ENCODE measurements at regions not wholly inside any gene's neighbourhood (a gene's known extent, or its start where the extent isn't known, plus 50 kb on each side); places are given as distances from the start of the nearest gene placed in this dataset.
"Not testable (repeated sequence)": the region's sequence is repeated elsewhere in the genome, so short reads cannot be mapped to it uniquely, and the experiment has no call there.

DNA sequence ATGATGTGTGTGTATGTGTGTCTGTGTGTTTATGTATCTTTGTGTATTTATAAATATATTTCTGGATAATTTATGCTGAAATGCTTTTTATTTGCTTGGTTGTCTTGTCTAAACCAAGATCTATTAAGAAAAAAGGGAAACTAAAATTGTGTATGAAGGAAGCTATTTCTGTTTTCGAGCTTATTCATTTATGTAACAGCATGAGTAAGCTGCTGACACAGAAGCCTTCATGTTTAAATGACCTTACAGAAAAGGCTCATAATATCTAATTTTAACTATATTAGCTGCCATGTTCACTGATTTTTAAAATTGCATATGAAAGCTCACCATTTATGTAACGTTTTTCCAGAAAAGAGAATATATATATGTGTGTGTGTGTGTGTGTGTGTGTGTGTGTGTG lies 392.8 kb downstream of the PTH2R start:
- DNase-seq (ENCODE audit: low spot score) = no peak

DNA sequence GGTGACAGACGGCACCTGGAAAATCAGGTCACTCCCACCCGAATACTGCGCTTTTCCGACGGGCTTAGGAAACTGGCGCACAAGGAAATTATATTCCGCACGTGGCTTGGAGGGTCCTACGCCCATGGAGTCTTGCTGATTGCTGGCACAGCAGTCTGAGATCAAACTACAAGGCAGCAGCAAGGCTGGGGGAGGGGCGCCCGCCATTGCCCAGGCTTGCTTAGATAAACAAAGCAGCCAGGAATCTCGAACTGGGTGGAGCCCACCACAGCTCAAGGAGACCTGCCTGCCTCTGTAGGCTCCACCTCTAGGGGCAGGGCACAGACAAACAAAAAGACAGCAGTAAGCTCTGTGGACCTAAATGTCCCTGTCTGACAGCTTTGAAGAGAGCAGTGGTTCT lies 394.3 kb downstream of the PTH2R start:
- DNase-seq (ENCODE audit: low spot score) = not testable (repeated sequence)

DNA sequence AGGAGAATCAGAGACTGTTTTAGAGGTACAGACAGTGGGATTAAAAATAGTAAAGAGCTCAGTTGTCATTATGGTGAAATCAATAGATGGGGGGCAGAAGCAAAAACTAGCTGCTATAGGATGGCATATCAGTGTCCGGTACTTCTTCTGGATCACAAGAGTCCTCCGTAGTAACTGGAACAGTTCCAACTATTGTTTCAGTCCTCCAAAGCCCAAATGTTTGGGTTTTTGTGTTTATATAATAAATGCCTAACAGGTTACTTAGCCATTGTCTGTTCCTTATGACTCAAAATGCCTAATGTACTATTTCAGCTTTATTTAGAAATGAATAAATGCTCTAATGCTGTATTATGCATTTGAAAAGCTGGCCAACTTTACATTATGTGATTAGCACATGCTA lies 401.2 kb downstream of the PTH2R start:
- DNase-seq (ENCODE audit: low spot score) = no peak

DNA sequence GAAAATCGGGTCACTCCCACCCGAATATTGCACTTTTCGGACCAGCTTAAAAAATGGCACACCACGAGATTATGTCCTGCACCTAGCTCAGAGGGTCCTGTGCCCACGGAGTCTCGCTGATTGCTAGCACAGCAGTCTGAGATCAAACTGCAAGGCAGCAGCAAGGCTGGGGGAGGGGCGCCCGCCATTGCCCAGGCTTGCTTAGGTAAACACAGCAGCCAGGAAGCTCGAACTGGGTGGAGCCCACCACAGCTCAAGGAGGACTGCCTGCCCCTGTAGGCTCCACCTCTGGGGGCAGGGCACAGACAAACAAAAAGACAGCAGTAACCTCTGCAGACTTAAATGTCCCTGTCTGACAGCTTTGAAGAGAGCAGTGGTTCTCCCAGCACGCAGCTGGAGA lies 405.3 kb downstream of the PTH2R start:
- not testable (repeated sequence) for DNase-seq (ENCODE audit: low spot score)

DNA sequence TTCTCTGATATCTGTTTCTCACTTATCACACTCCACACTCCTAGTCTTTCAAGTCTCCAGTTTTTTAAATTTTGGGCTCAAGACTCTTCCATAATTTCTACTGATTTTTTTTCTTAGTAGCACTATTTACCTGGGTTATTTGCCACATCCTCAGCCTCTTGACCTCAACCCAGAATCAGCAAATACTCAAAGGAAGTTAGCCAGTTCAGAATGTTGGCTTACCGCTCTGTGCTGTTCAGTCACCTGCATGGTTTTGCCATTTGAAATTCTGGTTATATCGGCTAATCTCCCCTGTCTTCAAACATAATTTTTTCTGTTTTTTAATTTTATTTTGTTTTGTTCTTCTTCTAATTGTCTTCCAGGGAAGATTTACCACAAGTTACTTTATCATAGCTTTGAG lies 412.6 kb downstream of the PTH2R start:
- no peak for DNase-seq (ENCODE audit: low spot score)

DNA sequence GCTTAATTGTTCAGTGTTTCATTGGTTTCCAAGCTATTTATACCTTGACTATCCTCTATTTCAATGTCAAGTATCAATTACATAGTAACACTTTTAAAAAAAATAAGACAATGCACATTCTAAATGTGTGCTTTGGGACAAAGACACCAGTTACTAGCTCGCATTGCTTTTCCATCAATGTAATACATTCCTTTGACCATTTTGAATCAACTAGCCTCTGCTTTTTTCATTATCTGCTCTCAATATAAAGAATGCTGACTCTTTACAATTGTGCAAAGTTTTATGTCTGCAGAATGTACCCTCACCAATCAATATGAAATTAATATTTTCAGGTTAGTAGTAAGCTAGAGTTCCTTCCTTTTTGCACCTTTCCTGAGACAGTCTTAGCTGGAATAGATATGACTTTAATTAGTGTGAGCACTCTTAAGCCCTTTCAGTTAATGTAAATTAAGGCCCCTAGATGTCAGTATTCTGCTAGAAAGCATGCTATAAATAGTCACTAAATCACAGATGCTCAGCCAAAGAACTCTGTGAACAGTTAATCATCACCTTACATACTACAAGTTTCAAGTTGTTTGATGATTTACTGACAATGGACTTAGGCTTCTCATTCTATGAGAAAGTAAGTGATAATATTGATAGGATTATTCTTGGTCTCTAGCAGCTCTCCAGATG lies 413.6 kb downstream of the PTH2R start:
- DNase-seq (ENCODE audit: low spot score) = no peak

DNA sequence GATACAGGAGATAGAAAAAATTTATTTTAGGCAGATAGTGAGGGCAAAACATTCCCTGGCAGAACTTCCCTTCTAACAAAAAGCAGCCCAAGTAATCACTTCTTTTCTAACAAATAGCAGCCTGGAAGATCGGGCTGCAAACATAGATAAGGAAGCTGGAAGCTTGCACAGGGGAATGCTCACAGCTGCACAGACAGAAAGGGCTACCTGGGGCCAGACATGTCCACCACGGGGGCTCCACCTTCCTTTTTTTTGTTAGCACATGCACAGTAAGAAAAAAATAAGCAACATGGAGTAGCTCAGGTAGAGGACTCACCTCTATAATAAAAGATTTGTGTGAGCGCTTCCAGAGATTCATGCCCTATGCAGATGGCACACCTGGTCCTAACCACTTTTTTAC lies 420.5 kb downstream of the PTH2R start:
- no peak for DNase-seq (ENCODE audit: low spot score)

DNA sequence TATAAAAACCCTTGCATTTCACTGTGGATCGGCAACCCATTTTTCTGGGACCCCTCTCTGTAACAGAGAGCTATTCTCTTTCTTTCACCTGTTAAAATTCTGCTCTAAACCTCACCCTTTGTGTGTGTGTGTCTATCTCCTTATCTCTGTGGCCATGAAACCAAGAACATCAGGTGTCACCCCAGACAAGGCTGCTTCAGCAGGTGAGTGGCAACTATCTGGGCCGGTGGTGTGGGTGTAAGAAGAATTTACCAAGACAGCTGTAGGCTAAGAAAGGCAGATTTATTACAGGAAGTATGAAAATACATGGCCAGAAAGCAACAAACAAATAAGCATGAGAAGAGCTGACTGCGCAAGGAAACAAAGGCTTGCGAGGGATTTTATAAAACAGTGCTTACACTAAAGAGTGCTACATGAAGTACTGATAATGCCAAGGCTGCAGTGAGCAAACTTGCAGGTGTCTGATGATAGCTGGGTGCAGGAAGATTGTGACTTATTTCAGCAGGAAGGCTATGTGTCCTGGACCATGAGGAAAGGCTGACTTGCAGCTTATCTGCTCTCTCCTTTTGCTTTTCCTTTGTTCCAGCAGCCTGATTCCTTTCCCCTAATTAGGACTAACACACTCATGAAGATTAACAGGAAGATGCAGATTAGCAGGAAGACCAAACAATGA lies 421.1 kb downstream of the PTH2R start:
- no peak for DNase-seq (ENCODE audit: low spot score)

DNA sequence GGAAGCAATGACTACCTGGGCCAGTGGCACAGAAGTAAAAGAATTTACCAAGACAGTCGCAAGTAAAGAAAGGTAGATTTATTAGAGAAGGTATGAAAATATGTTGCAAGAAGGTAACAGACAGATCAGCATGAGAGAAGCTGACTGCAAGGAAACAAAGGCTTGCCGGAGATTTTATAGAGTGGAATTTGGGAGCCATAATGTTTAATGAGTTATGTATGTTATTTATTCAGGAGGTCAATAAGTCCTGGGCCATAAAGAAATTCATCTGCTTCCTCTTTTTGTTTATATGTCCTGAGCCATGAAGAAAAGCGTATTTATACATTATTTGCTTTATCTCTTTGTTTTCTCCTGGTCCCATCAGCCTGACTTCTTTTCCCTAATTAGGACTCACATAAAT lies 423.6 kb downstream of the PTH2R start:
- no peak for DNase-seq (ENCODE audit: low spot score)

DNA sequence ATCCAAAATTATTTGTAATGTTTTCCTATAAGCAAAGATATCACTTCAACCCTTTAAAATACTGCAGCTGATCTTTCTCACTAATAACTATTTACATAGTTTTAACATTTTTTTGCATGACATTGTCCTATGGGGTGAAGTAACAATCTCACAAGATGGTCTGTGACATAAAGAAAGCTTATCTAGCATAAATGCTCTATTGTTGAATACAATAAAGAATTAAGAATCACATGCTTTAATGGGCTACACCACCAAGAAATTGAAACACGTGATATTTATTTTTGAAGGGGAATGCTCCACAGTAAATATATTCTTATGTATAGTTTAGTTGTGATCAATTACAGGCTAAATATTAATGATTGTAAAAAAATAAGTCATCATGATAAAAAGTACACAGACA lies 441.1 kb downstream of the PTH2R start:
- DNase-seq (ENCODE audit: low spot score) = no peak

DNA sequence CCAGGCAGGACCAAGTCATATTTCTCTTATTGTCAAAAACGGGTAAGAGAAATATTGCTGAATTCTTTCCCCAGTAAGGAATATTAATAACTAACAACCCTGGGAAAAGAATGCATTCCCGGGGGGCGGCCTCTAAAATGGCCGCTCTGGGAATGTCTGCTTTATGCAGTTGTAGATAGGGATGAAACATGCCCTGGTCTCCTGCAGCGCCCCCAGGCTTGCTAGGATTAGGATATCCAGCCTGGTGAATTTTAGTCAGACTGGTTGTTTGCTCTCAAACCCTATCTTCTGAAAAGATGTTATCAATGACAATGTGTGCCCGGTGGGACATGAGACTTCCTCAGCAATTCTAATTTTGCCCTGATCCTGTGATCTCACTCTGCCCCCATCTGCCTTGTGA lies 448.1 kb downstream of the PTH2R start:
- no peak for DNase-seq (ENCODE audit: low spot score)

DNA sequence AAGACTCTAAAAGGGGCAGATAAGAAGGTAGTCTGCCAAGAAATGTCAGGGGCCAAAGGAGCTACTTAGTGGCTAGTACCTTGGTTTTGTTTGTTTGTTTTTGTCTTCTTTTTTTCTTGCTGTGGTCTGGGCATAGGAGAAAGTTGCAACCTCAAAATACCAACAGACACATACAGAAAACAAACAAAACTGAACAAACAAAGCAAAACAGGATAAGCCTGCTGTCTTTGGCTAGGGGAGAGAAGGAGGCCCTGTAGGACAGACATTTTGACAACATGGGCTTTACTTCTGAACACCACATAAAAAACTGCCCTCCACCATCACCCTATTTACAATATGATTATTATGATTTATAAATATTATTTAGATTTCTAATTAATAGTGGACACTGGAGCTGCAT lies 460.8 kb downstream of the PTH2R start:
- DNase-seq (ENCODE audit: low spot score) = no peak

DNA sequence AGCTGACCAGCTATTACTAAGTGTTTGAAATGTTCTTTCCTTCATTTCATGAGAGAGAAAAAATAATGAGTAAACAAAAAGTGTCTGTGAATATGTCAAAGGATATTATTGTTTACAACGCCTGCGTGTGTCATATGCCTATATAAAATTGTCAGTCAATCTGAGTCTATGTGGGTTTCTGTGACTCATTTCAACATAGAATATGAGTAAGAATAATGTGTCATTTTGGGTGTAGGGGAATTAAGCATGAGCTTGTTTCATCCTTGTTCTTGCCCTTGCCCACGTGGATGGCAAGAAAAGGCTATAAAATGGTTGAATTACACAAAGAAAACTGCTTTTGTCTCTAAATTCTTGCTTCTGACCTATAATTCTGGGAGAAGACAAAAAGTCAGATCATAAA lies 466.0 kb downstream of the PTH2R start:
- no peak for DNase-seq (ENCODE audit: low spot score)

DNA sequence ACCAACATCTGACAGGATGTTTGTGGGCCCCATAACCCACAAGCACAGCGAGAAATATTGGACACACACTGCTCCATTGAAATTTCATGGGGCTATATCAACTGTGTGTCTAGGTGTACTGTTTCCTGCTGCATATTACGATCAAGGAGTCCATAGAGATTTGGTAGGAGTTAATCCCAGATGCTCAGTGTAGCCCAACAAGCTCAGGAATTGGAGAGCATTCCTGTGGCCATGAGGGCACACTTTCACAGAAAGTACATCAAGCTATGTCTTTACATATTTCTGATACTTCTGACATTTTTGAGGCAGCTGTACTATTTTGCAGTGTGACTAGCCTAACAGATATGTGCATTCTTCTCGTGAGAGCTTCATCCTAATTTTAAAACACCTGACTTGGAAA lies 473.1 kb downstream of the PTH2R start:
- DNase-seq (ENCODE audit: low spot score) = no peak

DNA sequence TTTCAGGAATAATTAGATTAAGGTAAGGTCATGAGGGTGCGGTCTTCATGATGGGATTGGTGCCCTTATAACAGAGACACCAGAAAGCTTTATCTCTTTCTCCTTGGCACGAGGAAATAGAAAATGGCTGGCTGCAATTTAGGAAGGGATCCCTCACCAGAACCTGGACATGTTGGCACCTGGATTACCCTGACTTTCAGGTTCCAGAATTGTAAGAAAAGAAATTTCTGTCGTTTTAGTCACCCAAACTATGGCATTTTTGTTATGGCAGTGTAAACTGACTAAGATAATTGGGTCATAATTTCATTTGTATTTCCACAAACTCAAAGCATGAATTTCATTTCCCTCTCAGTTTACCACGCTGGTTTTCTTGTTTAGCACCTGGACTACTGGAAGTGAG lies 473.6 kb downstream of the PTH2R start:
- DNase-seq (ENCODE audit: low spot score) = no peak

DNA sequence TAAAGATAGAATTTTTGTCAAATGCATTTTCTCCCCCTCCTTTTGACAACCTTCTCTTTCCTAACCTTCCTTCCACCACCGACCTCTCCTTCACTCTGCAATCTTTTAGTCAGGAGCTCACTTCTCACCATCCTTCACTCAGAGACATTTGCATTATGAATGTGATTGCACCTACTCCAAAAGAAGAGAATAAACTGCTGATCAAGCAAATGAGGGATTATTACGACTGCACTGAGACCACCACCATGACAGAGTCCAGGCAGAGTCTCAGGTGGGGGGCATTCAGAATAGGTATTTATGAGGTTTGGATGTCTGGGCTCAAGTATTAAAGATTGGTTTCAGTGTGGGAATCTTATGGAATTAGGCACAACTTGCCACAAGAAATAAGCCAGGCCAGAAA lies 483.9 kb downstream of the PTH2R start:
- no peak for DNase-seq (ENCODE audit: low spot score)

DNA sequence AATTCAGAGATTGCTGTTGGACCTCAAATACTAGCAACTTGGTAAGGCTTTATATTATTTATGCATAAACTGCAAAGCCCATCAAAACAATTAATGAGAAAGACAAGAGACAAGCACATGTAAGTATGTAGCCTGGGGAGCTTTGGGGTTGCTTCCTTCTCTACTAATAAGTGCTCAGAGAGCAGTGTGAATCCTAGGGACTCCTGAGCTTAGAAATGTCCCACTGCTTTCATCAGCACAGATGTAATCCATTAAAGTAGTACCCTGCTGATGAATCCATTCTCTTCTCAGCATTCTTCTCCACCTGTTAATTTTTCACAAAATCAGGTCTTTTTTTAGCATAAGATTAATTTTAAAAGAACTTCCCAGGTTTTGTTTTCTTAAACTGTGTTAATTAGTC lies 485.6 kb downstream of the PTH2R start:
- DNase-seq (ENCODE audit: low spot score) = no peak

DNA sequence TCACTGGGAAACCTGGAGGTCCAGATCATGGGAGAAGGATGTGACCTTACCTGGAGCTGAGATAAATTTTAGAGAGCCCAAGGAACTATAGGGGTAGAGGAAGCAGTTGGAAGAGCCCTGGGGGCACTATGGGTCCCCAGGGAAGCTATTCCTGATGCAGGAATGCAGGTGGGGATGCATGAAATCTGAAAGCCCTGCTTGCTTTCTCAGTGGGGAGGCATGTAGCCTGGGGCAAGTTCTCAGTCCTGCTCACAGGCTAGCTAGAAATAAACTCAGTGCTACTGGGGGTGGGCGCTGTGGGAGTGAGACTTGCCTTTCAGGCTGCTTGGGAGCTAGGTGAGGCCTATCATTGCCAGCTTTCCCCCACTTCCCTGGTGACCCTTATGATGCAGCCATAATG lies 499.7 kb downstream of the PTH2R start:
- no peak for DNase-seq (ENCODE audit: low spot score)

DNA sequence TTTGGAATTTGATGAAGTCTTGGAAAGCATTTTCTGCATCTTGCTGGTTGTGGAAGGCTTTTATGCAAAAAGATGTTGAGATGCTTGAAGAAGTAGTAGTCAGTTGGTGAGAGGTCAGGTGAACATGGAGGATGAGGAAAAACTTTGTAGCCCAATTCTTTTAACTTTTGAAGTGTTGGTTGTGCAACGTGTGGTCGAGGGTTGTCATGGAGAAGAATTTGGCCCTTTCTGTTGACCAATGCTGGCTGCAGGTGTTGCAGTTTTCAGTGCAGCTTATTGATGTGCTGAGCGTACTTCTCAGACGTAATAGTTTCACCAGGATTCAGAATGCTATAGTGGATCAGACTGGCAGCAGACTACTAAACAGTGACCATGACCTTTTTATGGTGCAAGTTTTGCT lies 508.4 kb upstream of the MAP2 start:
- DNase-seq (ENCODE audit: low spot score) = no peak

DNA sequence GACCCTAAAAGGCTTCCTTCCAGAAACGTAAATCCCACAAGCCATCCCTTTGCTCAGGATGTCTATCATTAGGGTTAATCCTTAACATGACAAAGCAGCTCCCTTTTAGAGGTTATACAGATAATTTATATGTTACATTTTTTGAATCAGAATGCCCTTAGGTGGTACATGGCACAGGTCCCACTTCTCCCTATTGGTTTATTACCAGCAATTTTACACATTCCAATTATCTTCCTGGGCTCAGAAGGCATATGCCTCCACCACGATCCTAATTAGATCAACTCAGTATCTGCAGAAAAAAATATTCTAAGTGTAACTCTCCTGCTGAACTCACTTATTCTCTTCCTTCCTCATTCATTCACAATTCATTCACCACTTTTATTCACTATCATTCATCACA lies 507.0 kb upstream of the MAP2 start:
- DNase-seq (ENCODE audit: low spot score) = no peak

DNA sequence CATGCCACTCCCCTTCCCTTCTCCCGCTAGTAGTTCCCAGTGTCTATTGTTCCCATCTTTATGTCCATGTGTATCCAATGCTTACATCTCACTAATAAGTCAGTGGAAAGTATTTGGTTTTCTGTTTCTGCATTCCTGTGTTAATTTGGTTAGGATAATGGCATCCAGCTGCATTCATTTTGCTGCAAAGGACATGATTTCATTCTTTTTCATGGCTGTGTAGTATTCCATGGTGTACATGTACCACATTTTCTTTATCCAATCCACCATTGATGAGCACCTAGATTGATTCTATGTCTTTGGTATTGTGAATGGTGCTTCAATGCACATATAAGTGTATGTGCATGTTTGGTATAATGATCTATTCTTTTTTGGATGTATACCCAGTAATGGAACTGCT lies 502.5 kb upstream of the MAP2 start:
- DNase-seq (ENCODE audit: low spot score) = not testable (repeated sequence)

DNA sequence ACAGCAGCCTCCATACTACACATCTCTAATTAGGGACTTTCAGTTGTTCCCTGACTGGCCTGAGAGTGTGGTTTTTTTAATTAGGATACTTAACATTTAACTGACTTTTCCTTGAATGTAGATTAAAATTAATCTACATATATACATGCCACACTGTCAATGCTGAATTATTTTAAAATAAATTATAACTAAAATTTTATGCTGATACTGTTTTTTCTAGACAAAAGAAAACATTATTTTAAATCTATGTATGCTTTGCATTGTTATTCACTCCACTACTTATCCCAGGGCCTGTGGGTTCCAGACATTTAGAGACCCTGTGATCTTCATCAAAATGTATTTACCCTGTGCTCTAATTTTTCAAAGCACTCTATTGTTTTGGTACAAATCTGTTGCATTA lies 496.0 kb upstream of the MAP2 start:
- no peak for DNase-seq (ENCODE audit: low spot score)

DNA sequence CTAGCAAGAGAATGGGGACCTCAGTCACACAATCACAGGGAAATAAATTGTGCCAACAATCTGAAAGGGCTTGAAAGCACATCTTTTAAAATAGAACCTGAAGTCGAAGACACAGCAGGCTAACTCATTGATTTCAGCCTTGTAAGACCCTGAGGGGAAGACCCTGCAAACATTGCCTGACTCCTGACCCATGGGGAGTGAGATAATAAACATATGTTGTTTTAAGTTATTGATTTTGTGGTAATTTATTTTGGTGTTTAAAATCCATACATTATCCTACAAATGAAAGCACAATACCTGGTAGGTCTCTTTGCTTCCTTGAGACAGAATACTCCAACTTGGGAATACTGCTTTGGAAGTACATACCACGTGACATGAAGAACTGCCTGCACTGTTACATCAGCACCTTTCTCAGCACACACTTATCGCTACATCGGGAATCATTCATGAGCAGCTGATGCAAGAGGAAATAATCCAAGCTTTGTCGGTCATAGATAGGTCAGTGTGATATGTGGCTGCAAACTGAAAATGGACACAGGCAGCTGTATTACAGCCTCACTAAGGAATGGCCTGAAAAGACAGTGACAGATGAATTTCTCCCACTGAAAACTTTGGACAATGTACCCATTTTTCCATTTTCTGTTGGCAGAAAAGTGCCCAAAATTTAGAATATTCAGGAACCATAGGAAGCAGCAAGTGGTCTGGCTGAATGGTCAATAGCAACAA lies 494.5 kb upstream of the MAP2 start:
- no peak for DNase-seq (ENCODE audit: low spot score)

Data from hepatic stellate cell (primary cell).